NCI-H774 (cell line): ENCODE measurements at regions not wholly inside any gene's neighbourhood (a gene's known extent, or its start where the extent isn't known, plus 50 kb on each side); places are given as distances from the start of the nearest gene placed in this dataset.

Source experiments
- DNase-seq: peaks from one replicate; lab custom pipeline; 2025; lab: John Stamatoyannopoulos, UW

DNA sequence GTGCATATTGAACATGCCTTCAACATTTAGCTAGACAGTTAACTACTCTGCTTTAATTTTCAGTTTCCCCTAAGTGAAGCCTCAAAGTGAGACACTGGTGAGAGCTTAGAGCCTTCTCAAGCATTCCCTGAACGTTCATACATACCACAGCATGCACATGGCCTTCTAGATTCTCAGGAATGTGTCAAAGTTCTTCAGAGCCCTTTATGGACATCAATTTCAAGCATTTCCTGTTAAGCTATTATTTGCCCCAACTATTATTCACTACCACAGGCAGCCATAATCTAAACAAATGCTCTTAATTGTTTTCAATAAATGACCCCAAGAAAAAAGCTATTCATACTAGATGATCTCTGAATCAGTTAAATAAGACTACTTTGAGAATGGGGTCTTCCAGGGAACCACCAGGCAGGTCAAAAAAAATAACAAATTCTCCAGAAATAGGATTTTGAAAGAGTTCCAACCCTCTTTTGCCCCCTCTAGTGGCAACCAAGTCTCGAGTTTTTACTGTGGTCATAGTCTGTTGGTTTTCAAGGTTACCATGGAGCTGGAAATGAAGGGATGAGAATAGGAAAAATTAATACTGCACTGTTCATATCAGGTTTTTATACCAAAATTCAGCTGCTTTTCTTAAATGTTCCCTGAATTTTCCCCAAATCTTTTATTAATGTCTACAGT, 235.4 kb downstream of the RAB28 start:
- no peak for DNase-seq

DNA sequence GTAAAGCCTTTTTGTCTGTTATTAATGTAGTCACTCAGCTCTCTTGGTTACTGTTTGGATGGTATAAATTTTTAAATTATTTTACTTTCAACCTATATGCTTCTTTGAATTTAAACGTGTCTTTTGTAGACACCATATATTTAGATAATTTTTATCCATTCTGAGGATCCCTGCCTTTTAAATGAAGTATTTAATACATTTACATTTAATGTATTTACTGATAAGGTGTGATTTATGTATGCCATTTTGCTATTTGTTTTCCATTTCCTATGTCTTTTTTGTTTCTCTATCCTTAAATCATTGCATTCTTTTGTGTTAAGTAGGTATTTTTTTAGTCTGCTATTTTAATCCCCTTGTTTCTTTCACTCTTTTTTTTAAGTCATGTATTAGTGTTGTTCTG, 238.0 kb downstream of the RAB28 start:
- DNase-seq: no peak

- no peak for DNase-seq
These were observed 239.7 kb downstream of the RAB28 start for GRCh38 chr4:13244444-13244843.

DNA sequence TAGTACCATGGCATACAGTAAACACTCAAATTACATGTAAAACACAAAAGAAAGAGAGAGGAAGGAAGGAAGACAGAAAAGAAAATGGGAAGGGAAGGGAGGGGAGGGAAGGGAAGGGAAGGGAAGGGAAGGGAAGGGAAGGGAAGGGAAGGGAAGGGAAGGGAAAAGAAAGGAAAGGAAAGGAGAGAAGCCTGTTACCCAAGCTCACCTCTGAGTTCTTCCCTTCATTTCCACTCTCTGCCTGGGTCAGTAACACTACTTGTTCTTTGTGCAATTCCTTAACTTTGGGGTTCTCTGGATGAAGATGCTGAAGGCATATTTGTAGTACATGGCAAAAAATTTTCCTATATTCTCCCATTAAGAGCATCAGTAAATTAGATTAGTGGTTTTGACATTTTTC, 241.0 kb downstream of the RAB28 start:
- DNase-seq: no peak

DNA sequence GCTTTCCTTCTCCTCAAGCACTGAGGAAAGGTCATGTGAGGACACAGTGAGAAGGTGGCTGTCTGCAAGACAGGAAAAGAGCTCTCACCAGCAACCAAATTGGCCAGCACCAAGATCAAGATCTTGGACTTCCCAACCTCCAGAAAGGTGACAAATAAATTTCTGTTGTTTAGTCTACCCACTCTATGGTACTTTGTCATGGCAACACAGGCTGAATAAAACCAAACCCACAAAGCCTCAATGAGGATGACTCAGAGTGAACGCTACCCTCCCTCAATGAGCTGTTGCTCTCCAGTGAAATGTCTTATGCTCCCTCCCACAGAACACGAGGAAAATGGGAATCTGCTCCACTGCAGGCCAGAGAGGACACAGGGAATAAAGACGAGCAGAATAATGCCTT, 244.1 kb downstream of the RAB28 start:
- DNase-seq: no peak

- no peak for DNase-seq
These were observed 245.2 kb downstream of the RAB28 start for GRCh38 chr4:13238936-13239335.

- no peak for DNase-seq
These were observed 247.7 kb downstream of the RAB28 start for GRCh38 chr4:13236485-13236884.

DNA sequence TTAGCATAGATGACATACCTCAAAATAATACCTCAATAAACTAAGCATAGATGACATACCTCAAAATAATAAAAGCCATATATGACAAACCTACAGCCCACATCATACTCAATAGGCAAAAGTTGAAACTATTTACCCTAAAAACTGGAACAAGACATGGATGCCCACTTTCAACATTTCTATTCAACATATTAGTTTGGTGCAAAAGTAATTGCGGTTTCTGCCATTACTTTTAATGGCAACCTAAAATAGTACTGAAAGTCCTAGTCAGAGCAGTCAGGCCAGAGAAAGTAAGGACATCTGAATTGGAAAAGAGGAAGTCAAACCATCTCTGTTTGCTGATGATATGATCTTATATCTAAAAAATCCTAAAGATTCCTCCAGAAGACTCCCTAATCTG, 250.4 kb downstream of the RAB28 start:
- DNase-seq: no peak

GRCh38 chr4:13219971-13220370, 264.2 kb downstream of the RAB28 start:
- DNase-seq: no peak

DNA sequence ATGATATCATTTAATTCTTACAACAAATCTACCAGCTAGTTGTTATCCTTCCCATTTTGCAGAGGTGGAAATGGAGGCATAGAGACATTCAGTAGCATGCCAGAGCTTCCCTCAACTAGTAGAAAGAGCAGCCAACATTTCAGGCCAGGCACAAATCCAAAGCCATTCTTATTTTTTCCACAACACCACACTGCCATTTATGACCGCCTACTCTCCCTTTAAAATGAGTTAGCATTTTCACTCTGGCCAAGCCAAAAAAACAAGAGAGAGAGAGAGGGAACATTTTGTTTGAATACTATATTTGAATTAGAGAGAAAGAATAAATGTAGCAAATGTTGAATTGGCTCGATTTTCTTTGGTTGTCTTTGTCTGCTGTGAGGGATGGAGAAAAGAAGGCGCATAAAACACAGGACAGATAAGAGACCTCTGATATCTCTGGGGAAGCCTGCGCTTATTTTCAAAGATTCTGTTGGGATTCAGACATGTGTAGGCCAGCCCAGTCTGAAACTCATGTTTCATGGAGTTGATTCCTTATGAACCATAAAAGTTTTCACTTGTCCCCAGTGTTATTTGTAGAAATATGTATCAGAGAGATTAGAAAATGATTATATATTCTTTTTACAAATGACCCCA, 265.7 kb downstream of the RAB28 start:
- DNase-seq: no peak

DNA sequence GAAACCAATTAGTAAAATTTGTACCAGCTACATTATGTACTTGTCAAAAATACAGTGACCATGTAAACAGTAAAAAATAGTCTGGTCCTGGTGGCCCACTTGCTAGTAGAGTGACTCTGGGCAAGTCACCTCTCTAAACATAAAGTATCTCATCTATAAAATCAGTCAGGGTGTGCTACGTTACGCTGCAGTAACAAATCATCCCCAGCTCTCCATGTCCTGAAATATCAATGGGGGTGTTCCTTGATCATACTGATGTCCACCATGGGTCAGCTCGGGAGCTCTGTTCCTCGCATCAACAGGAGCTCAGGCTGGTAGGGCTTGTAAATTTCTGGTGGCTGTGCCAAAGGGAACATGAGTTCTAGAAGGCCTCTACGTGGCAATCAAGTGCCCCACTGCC, 268.6 kb downstream of the RAB28 start:
- no peak for DNase-seq

DNA sequence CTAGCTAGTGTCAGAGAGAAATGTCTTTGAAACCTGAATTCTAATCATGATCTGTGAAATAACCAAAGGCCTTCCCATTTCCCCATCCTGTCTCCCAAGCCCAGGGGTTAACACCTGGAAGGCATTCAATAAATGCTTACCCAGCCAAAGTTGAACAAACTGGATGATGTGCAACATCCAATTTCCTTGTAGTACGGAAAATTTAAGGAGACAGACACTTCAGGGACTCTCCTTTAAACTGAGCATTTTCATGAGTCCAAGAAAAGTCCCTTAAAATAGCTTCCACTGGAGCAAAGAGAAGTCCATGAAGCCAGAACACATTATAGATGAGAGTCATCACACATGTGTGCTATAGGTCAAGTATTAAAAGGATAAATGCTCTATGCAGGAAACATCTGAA, 271.2 kb downstream of the RAB28 start:
- no peak for DNase-seq

DNA sequence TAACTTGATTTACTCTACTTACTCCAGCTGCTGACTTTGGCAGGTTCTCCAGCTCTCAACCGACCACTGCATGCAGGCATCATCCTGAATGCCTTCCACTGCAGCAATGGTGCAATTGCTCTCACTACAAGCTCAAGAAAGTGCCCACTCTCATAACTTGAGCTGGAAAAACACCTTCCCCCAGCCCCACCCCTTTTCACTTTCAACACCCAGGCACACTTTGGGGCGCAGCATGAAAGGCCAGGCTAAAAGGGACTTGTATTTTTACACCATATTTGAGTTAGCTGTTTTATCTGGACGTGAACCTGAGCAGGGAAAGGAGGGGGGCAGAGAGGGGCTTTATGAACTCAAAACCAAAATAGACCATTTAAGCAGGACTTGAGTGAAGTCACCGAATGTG, 274.5 kb downstream of the RAB28 start:
- no peak for DNase-seq

DNA sequence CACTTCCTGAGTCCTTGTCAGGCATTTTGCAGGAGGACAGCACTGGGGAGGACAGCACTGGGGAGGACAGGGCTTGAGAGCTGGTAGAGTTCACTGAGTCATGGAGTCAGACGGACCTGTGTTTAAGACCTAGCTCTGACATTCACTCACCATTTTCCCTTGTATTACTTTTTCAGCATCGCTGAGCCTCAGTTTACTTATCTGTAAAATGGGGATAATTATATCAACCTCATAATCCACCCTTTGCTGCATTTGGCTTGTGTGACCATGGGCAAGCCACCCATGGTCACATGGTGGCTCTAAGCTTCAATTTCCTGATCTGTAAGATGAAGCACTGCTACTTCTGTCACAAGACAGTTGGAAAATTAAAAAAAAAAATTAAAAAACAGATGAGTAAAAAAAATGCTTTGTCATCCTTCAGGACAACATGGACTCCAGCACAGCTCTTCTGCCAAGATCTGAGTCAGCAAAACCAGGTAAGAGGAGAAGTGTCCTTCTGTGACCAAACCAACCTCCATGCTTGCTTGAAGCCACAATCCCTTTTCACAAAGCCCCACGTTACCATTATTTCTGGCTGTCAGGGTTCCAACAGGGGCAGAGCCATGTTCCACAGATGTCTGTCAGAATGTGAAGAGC, 275.5 kb downstream of the RAB28 start:
- DNase-seq: no peak

DNA sequence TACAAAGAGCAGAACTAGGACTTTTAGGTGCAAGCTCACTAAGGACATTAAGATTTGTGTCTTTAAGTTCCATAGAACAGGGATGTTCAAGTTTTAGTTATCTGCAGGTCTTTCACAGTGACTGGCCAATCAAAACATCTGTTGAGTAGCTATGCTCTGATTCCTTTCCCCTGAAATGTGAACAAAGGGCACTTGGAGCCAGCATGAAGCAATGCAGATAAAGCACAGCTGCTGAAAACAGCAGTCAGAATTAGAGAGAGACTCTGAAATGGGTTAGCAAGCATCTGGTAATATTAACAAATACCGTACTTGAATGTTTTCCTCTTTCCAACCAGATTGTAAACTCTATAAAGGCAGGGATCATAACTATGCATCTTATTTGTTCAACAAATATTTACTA, 276.9 kb downstream of the RAB28 start:
- no peak for DNase-seq

GRCh38 chr4:13203101-13203500, 281.0 kb downstream of the RAB28 start:
- no peak for DNase-seq

- no peak for DNase-seq
These were observed 281.4 kb downstream of the RAB28 start for GRCh38 chr4:13202701-13203100.

- DNase-seq: no peak
These were observed 282.9 kb downstream of the RAB28 start for GRCh38 chr4:13201241-13201640.

DNA sequence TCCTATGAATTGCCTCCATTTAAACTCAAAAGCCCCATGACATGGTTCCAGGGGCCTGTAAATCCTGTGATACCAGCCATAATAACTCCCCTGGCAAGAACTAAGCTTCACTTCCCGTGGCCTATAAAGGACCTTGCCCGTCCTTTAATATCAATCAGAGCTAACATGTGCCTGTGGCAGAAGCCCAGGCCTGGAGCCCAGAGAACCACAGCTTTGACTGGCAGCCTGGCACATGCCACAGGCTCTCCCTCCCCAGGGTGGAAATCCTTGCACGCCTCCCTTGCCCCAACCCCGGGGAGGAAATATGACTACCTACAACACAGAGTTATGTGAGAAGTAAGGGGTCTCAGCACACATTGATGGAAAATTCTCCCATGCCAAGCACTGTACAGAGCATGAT, 287.4 kb downstream of the RAB28 start:
- no peak for DNase-seq

GRCh38 chr4:13193662-13194061, 290.5 kb downstream of the RAB28 start:
- DNase-seq: no peak

- no peak for DNase-seq
These were observed 293.9 kb downstream of the RAB28 start for GRCh38 chr4:13190093-13190721.

DNA sequence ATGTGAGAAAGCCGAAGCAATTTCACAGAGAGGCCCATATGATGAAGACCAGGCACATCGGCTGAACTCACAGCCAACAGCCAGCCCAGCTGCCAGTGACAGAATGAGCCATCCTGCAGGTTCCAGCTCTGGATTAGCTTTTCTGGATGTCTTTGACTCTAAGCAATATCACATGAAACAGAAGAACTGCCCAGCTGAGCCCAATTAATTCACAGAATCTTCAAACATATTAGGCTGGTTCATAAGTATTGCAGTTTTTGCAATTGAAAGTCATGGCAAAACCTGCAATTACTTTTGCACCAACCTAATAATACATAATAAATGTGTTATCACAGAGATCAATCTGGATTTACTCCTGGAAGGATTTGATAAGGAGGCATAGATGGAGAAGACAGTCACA, 299.9 kb downstream of the RAB28 start:
- no peak for DNase-seq

DNA sequence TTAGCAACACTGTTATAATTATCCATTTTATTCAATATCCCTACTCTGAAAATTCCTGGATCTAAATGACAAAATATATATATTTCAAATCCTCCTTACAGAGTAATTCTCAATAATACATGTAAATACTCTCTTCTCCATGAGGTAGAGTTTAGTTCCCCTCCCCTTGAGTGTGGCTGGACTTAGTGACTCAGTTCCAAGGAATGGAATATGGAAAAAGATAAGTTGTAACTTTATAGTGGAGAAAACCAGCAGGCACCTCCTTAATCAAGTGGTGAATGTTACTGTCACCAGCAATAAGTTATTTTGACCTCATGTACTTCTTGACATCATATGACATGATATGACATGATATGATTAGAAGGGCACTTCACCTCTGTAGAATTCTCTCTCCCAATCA, 302.0 kb downstream of the RAB28 start:
- no peak for DNase-seq
